Body of pancreas (tissue), 4 donors: ENCODE measurements at regions not wholly inside any gene's neighbourhood (a gene's known extent, or its start where the extent isn't known, plus 50 kb on each side); places are given as distances from the start of the nearest gene placed in this dataset.

Experiments used
- CTCF ChIP-seq, 7 experiments: fragments of 450-650 bp in 4 of 7; fragments of 200-600 bp in 3 of 7; sonication (generic) in 3 of 7; IDR thresholded peaks; one replicate each; pipeline ENCODE4 v1.5.1; 2016 to 2019; ENCODE audit warnings: antibody characterized with exemption in 7 of 7
- POLR2A ChIP-seq, 3 donors: fragments of 450-650 bp; IDR thresholded peaks; one replicate each; pipeline ENCODE4 v1.6.1; 2016; ENCODE audit warnings: antibody characterized with exemption in 3 of 3, mild to moderate bottlenecking in 2 of 3

- TF ChIP-seq POLR2A (IDR thresholded peaks at IDR 0.05), result no peak
- TF ChIP-seq CTCF (IDR thresholded peaks at IDR 0.05), result no peak
Measured at GRCh38 chr4:81606801-81607501, 135.2 kb upstream of the RASGEF1B start.
